C1 segment of cervical spinal cord (tissue), 14 donors: ENCODE measurements at regions not wholly inside any gene's neighbourhood (a gene's known extent, or its start where the extent isn't known, plus 50 kb on each side); places are given as distances from the start of the nearest gene placed in this dataset.

Experiments
- DNase-seq, 14 donors: peaks; one replicate each; lab custom pipeline; 2025; lab: John Stamatoyannopoulos, UW

GRCh38 chr2:79453918-79454317 is 58.9 kb upstream of the CTNNA2 start:
- DNase-seq = no peak

- no peak for DNase-seq
These were observed 60.2 kb upstream of the CTNNA2 start for GRCh38 chr2:79452651-79453050.

GRCh38 chr2:79447463-79447862 is 65.4 kb upstream of the CTNNA2 start:
- DNase-seq = no peak

- DNase-seq = no peak
These were observed 66.5 kb upstream of the CTNNA2 start for GRCh38 chr2:79446313-79446712.

GRCh38 chr2:79437433-79438267 is 75.2 kb upstream of the CTNNA2 start:
- no peak for DNase-seq

- DNase-seq = no peak
These were observed 78.5 kb upstream of the CTNNA2 start for GRCh38 chr2:79434362-79434761.

GRCh38 chr2:79432731-79433146 is 80.1 kb upstream of the CTNNA2 start:
- DNase-seq = peak in 8 of 14 donors; percentile 2 to 41 (median 16)

- no peak for DNase-seq
These were observed 84.1 kb upstream of the CTNNA2 start for GRCh38 chr2:79428745-79429144.

GRCh38 chr2:79414690-79415089 is 98.2 kb upstream of the CTNNA2 start:
- no peak for DNase-seq

GRCh38 chr2:79394485-79394859 is 118.4 kb upstream of the CTNNA2 start:
- DNase-seq = no peak

- DNase-seq = peak in 1 of 14 donors; percentile 8
These were observed 118.9 kb upstream of the CTNNA2 start for GRCh38 chr2:79393806-79394484.

- DNase-seq = no peak
These were observed 119.7 kb upstream of the CTNNA2 start for GRCh38 chr2:79393107-79393685.

GRCh38 chr2:79389481-79389880 is 123.4 kb upstream of the CTNNA2 start:
- DNase-seq = no peak

GRCh38 chr2:79388024-79388423 is 124.8 kb upstream of the CTNNA2 start:
- no peak for DNase-seq

GRCh38 chr2:79387431-79387830 is 125.4 kb upstream of the CTNNA2 start:
- DNase-seq = peak in 1 of 14 donors; percentile 15

GRCh38 chr2:79383681-79384080 is 129.2 kb upstream of the CTNNA2 start:
- no peak for DNase-seq

GRCh38 chr2:79375817-79376216 is 137.0 kb upstream of the CTNNA2 start:
- DNase-seq = no peak

- no peak for DNase-seq
These were observed 139.3 kb upstream of the CTNNA2 start for GRCh38 chr2:79373358-79374130.

- no peak for DNase-seq
These were observed 141.8 kb upstream of the CTNNA2 start for GRCh38 chr2:79370976-79371538.

- no peak for DNase-seq
These were observed 143.7 kb upstream of the CTNNA2 start for GRCh38 chr2:79369127-79369526.

- no peak for DNase-seq
These were observed 144.7 kb upstream of the CTNNA2 start for GRCh38 chr2:79368116-79368630.
